Spleen (tissue), 11 donors: ENCODE measurements at regions not wholly inside any gene's neighbourhood (a gene's known extent, or its start where the extent isn't known, plus 50 kb on each side); places are given as distances from the start of the nearest gene placed in this dataset.

Experiments used
- DNase-seq: peaks from one replicate; pipeline ENCODE4 v3.0.0-alpha.2; 2020
- H3K27ac ChIP-seq, 8 donors: fragments of 200-600 bp; sonication (generic) in 7 of 8; 1 replicate in 4 of 8; 2 replicates in 4 of 8; pipeline versions ENCODE4 v1.5.0 to v1.8.0; 2016 to 2021; ENCODE audit warnings: inconsistent platforms in 4 of 8, mild to moderate bottlenecking in 4 of 8, moderate library complexity in 1 of 8
- H3K27me3 ChIP-seq, 7 donors: fragments of 200-600 bp; sonication (generic) in 6 of 7; replicated peaks in 1 of 7; 1 replicate in 4 of 7; 2 replicates in 3 of 7; pipeline versions ENCODE4 v1.5.0 to v1.8.0; 2016 to 2021; ENCODE audit warnings: inconsistent platforms in 3 of 7, mild to moderate bottlenecking in 1 of 7
- H3K36me3 ChIP-seq, 6 donors: fragments of 200-600 bp; sonication (generic) in 5 of 6; 1 replicate in 4 of 6; 2 replicates in 2 of 6; pipeline versions ENCODE4 v1.5.0 to v1.8.0; 2016 to 2021; ENCODE audit warnings: inconsistent platforms in 2 of 6
- H3K4me1 ChIP-seq, 6 donors: fragments of 200-600 bp; sonication (generic) in 5 of 6; 1 replicate in 3 of 6; 2 replicates in 3 of 6; pipeline versions ENCODE4 v1.5.0 to v1.8.0; 2016 to 2021; ENCODE audit warnings: inconsistent platforms in 3 of 6
- H3K4me3 ChIP-seq, 8 donors: fragments of 200-600 bp; sonication (generic) in 7 of 8; 1 replicate in 4 of 8; 2 replicates in 4 of 8; pipeline versions ENCODE4 v1.5.0 to v1.8.0; 2016 to 2021; ENCODE audit warnings: inconsistent platforms in 4 of 8, mild to moderate bottlenecking in 4 of 8, moderate library complexity in 2 of 8
- H3K9me3 ChIP-seq, 8 donors: fragments of 200-600 bp; sonication (generic) in 7 of 8; 1 replicate in 4 of 8; 2 replicates in 4 of 8; pipeline versions ENCODE4 v1.5.0 to v1.8.0; 2016 to 2021; ENCODE audit warnings: inconsistent platforms in 4 of 8
- CTCF ChIP-seq, 11 experiments: fragments of 200-600 bp in 7 of 11; fragments of 450-650 bp in 4 of 11; sonication (generic) in 4 of 11; IDR thresholded peaks in 8 of 11; conservative IDR thresholded peaks in 3 of 11; 1 replicate in 7 of 11; 2 replicates in 4 of 11; pipeline versions ENCODE4 v1.4.0 to v1.8.0; 2016 to 2021; ENCODE audit warnings: antibody characterized with exemption in 11 of 11, inconsistent platforms in 4 of 11, mild to moderate bottlenecking in 1 of 11
- POLR2A ChIP-seq, 3 donors: fragments of 450-650 bp; IDR thresholded peaks; one replicate each; pipeline ENCODE4 v1.5.1; 2017; ENCODE audit warnings: antibody characterized with exemption in 3 of 3, mild to moderate bottlenecking in 1 of 3
- POLR2AphosphoS5 ChIP-seq, 3 donors: sonication (generic); formaldehyde crosslinking; IDR thresholded peaks; one replicate each; pipeline ENCODE4 v1.5.1; 2017; ENCODE audit warnings: antibody characterized with exemption in 3 of 3
- WGBS, 5 donors: extraction: QIAGEN DNeasy Blood & Tissue Kit in 3 of 5; methylation state at CpG; one replicate each; pipeline versions ENCODE4 v1.1.5 to v1.1.7; 2013 to 2018; 5-methylcytosine and 5-hydroxymethylcytosine counted together
- intact Hi-C: fragments of 100-400 bp; cut with DNase I; formaldehyde crosslinking; loops from one replicate; pipeline ENCODE4 v1.15.0; 2023; ENCODE audit warnings: low total_unique reads
- donor health status: healthy with polysubstance abuse.
- donor health status: DM: no; HTN: no; CAD: no; lungs with moderate emphysema.
- donor health status: DM: no; HTN: no; CAD: no.
- donor health status: Bipolar disorder and iron deficiency.
- donor health status: healthy.
- donor health status: DM: no; HTN: no; CAD: no.
- donor health status: DM: yes; HTN: yes; CAD: no.

GRCh38 chr7:84803979-84804378 is 382.9 kb downstream of the SEMA3D start:
- TF ChIP-seq POLR2AphosphoS5 (IDR thresholded peaks at IDR 0.05): no peak
- no peak for TF ChIP-seq CTCF (IDR thresholded peaks at IDR 0.05 in 8 of 11, conservative IDR thresholded peaks at IDR 0.05 in 3 of 11)
- no peak for TF ChIP-seq POLR2A (IDR thresholded peaks at IDR 0.05)
- WGBS, 5 donors: 83 to 92% (median 86%) methylated on average over 3 of the region's 3 CpGs
- no peaks in the 10 kb centered on the region for H3K27me3 ChIP-seq
- DNase-seq: no peak
- no peaks in the 10 kb centered on the region for H3K9me3 ChIP-seq
- H3K4me3 ChIP-seq: no peak overlapping the region
- no peaks in the 10 kb centered on the region for H3K4me1 ChIP-seq
- intact Hi-C loops: no loop called here
- H3K36me3 ChIP-seq: no peaks in the 10 kb centered on the region
- no peak overlapping the region for H3K27ac ChIP-seq

- Histone ChIP-seq H3K9me3 (peaks cover 0 to 16% (median 8%) of the 10 kb centered on the region in 8 donors), H3K27ac (no peak overlapping the region), H3K4me1 (no peaks in the 10 kb centered on the region), H3K4me3 (no peak overlapping the region), H3K36me3 (no peaks in the 10 kb centered on the region), H3K27me3 (no peaks in the 10 kb centered on the region)
- no peak for DNase-seq
- intact Hi-C loops: no loop called here
- TF ChIP-seq CTCF (IDR thresholded peaks at IDR 0.05 in 8 of 11, conservative IDR thresholded peaks at IDR 0.05 in 3 of 11): no peak
- TF ChIP-seq POLR2AphosphoS5 (IDR thresholded peaks at IDR 0.05): no peak
- TF ChIP-seq POLR2A (IDR thresholded peaks at IDR 0.05): no peak
Observed at GRCh38 chr7:84801396-84801795, 385.5 kb downstream of the SEMA3D start.

- TF ChIP-seq CTCF (IDR thresholded peaks at IDR 0.05 in 8 of 11, conservative IDR thresholded peaks at IDR 0.05 in 3 of 11) (no peak), POLR2A (IDR thresholded peaks at IDR 0.05) (no peak), POLR2AphosphoS5 (IDR thresholded peaks at IDR 0.05) (no peak)
- H3K4me3 ChIP-seq: no peak overlapping the region
- no peaks in the 10 kb centered on the region for H3K4me1 ChIP-seq
- no peaks in the 10 kb centered on the region for H3K36me3 ChIP-seq
- intact Hi-C loops: no loop called here
- no peaks in the 10 kb centered on the region for H3K27me3 ChIP-seq
- no peak for DNase-seq
- no peak overlapping the region for H3K27ac ChIP-seq
- WGBS, 5 donors: 87 to 97% (median 94%) methylated on average over 1 of the region's 1 CpG
- peaks cover 0 to 18% (median 12%) of the 10 kb centered on the region in 8 donors for H3K9me3 ChIP-seq
Observed at GRCh38 chr7:84800846-84801245, 386.0 kb downstream of the SEMA3D start.

GRCh38 chr7:84799106-84799505 is 387.8 kb downstream of the SEMA3D start:
- intact Hi-C loops: no loop called here
- Histone ChIP-seq H3K4me1 (no peaks in the 10 kb centered on the region), H3K36me3 (no peaks in the 10 kb centered on the region), H3K27me3 (no peaks in the 10 kb centered on the region), H3K27ac (no peak overlapping the region), H3K4me3 (no peak overlapping the region), H3K9me3 (peaks cover 0 to 18% (median 12%) of the 10 kb centered on the region in 8 donors)
- DNase-seq: no peak
- TF ChIP-seq CTCF (IDR thresholded peaks at IDR 0.05 in 8 of 11, conservative IDR thresholded peaks at IDR 0.05 in 3 of 11): no peak
- TF ChIP-seq POLR2AphosphoS5 (IDR thresholded peaks at IDR 0.05): no peak
- no peak for TF ChIP-seq POLR2A (IDR thresholded peaks at IDR 0.05)
- 64 to 83% (median 73%) methylated on average over 4 of the region's 4 CpGs for WGBS, 5 donors
